Tibial artery (tissue), 4 donors: ENCODE measurements at regions not wholly inside any gene's neighbourhood (a gene's known extent, or its start where the extent isn't known, plus 50 kb on each side); places are given as distances from the start of the nearest gene placed in this dataset.
"Not testable (repeated sequence)": the region's sequence is repeated elsewhere in the genome, so short reads cannot be mapped to it uniquely, and the experiment has no call there.

Experiments used
- DNase-seq, 2 donors: peaks; one replicate each; pipeline ENCODE4 v3.0.0-alpha.2; 2019
- H3K27ac ChIP-seq, 2 donors: fragments of 200-600 bp; sonication (generic) in 1 of 2; 1 replicate in 1 of 2; 2 replicates in 1 of 2; pipeline ENCODE4 v1.5.1; 2018 to 2019; ENCODE audit warnings: mild to moderate bottlenecking in 1 of 2
- H3K27me3 ChIP-seq, 2 donors: fragments of 200-600 bp; sonication (generic) in 1 of 2; one replicate each; pipeline versions ENCODE4 v1.5.1 to v1.6.0; 2016 to 2019
- H3K36me3 ChIP-seq, 3 donors: fragments of 200-600 bp; sonication (generic) in 2 of 3; one replicate each; pipeline ENCODE4 v1.5.1; 2016 to 2019; ENCODE audit warnings: mild to moderate bottlenecking in 2 of 3
- H3K4me1 ChIP-seq, 4 donors: fragments of 200-600 bp; sonication (generic) in 2 of 4; 1 replicate in 3 of 4; 2 replicates in 1 of 4; pipeline ENCODE4 v1.5.1; 2016 to 2019
- H3K4me3 ChIP-seq, 2 donors: fragments of 200-600 bp; sonication (generic) in 1 of 2; 1 replicate in 1 of 2; 2 replicates in 1 of 2; pipeline ENCODE4 v1.5.1; 2018 to 2019; ENCODE audit warnings: mild to moderate bottlenecking in 2 of 2
- H3K9me3 ChIP-seq, 3 donors: fragments of 200-600 bp; sonication (generic) in 1 of 3; one replicate each; pipeline ENCODE4 v1.5.1; 2016 to 2019
- CTCF ChIP-seq, 2 experiments: fragments of 200-600 bp in 1 of 2; fragments of 450-650 bp in 1 of 2; IDR thresholded peaks; one replicate each; pipeline ENCODE4 v1.5.1; 2017 to 2019; ENCODE audit warnings: antibody characterized with exemption in 2 of 2, mild to moderate bottlenecking in 1 of 2, moderate library complexity in 1 of 2
- intact Hi-C: fragments of 100-400 bp; cut with DNase I; formaldehyde crosslinking; loops from one replicate; pipeline ENCODE4 v1.15.0; 2023; ENCODE audit warnings: low total_unique reads

- DNase-seq = no peak
- Histone ChIP-seq H3K27me3 (no peaks in the 10 kb centered on the region), H3K9me3 (no peaks in the 10 kb centered on the region), H3K27ac (no peak overlapping the region), H3K36me3 (no peaks in the 10 kb centered on the region), H3K4me3 (no peak overlapping the region), H3K4me1 (peaks cover 0 to 10% (median 1%) of the 10 kb centered on the region in 4 donors)
- TF ChIP-seq CTCF (IDR thresholded peaks at IDR 0.05) = no peak
- intact Hi-C loops = no loop called here
Measured at GRCh38 chr9:22214021-22214420, 204.9 kb upstream of the CDKN2B start.

- Histone ChIP-seq H3K27me3 (no peaks in the 10 kb centered on the region), H3K4me1 (peaks cover 0 to 10% (median 0%) of the 10 kb centered on the region in 4 donors), H3K9me3 (no peaks in the 10 kb centered on the region), H3K4me3 (no peak overlapping the region), H3K27ac (no peak overlapping the region), H3K36me3 (no peaks in the 10 kb centered on the region)
- TF ChIP-seq CTCF (IDR thresholded peaks at IDR 0.05) = no peak
- no peak for DNase-seq
- intact Hi-C loops = no loop called here
Measured at GRCh38 chr9:22214497-22215031, 205.5 kb upstream of the CDKN2B start.

- H3K27ac ChIP-seq = no peak overlapping the region
- H3K36me3 ChIP-seq = no peaks in the 10 kb centered on the region
- H3K4me3 ChIP-seq = no peak overlapping the region
- H3K9me3 ChIP-seq = no peaks in the 10 kb centered on the region
- no peaks in the 10 kb centered on the region for H3K27me3 ChIP-seq
- intact Hi-C loops = no loop called here
- no peak for DNase-seq
- peaks cover 0 to 10% (median 0%) of the 10 kb centered on the region in 4 donors for H3K4me1 ChIP-seq
- TF ChIP-seq CTCF (IDR thresholded peaks at IDR 0.05) = no peak
Measured at GRCh38 chr9:22215521-22215920, 206.4 kb upstream of the CDKN2B start.

GRCh38 chr9:22216730-22217172, 207.6 kb upstream of the CDKN2B start:
- peaks cover 0 to 4% (median 0%) of the 10 kb centered on the region in 4 donors for H3K4me1 ChIP-seq
- no peak for TF ChIP-seq CTCF (IDR thresholded peaks at IDR 0.05)
- H3K27ac ChIP-seq = no peak overlapping the region
- no peak overlapping the region for H3K4me3 ChIP-seq
- intact Hi-C loops = no loop called here
- no peaks in the 10 kb centered on the region for H3K36me3 ChIP-seq
- no peaks in the 10 kb centered on the region for H3K9me3 ChIP-seq
- no peak for DNase-seq
- no peaks in the 10 kb centered on the region for H3K27me3 ChIP-seq

- no peak for TF ChIP-seq CTCF (IDR thresholded peaks at IDR 0.05)
- intact Hi-C loops = no loop called here
- Histone ChIP-seq H3K27me3 (no peaks in the 10 kb centered on the region), H3K4me3 (no peak overlapping the region), H3K9me3 (no peaks in the 10 kb centered on the region), H3K27ac (no peak overlapping the region), H3K4me1 (no peaks in the 10 kb centered on the region), H3K36me3 (no peaks in the 10 kb centered on the region)
- DNase-seq = no peak
Measured at GRCh38 chr9:22217254-22217653, 208.1 kb upstream of the CDKN2B start.

GRCh38 chr9:22225856-22226255, 216.8 kb upstream of the CDKN2B start:
- H3K36me3 ChIP-seq, intact Hi-C loops, H3K4me3 ChIP-seq, H3K4me1 ChIP-seq, DNase-seq, H3K27ac ChIP-seq, H3K27me3 ChIP-seq, H3K9me3 ChIP-seq: not testable (repeated sequence)
